ENCODE measurements at regions not wholly inside any gene's neighbourhood (a gene's known extent, or its start where the extent isn't known, plus 50 kb on each side); places are given as distances from the start of the nearest gene placed in this dataset.
A peak's percentile ranks its signal among the peaks of the same experiment; 100 is the strongest.
"Not testable (repeated sequence)": the region's sequence is repeated elsewhere in the genome, so short reads cannot be mapped to it uniquely, and the experiment has no call there.

GRCh38 chr4:77306496-77306895 lies 149.5 kb downstream of the CCNG2 start:
- DNase-seq (ENCODE audit: low read depth) = no peak

DNA sequence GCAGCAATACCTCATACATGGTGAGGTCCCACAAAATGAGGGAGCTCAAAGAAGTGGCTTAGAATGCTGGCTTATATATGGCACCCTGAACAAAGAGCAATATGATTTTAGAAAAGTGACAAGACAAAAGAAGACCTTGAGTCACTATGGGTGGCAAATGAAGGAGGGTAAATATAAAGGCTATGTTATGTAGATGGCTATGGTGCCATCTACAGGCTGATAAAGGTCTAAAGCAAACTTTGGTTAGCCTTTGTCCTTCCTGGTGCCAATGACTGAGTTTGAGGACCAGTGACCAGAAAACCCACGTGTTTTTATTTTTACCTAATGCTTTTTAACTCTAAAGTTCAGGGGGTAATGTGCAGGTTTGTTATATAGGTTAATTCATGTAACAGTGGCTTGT lies 151.8 kb downstream of the CCNG2 start:
- DNase-seq (ENCODE audit: low read depth) = peak; percentile 16

DNA sequence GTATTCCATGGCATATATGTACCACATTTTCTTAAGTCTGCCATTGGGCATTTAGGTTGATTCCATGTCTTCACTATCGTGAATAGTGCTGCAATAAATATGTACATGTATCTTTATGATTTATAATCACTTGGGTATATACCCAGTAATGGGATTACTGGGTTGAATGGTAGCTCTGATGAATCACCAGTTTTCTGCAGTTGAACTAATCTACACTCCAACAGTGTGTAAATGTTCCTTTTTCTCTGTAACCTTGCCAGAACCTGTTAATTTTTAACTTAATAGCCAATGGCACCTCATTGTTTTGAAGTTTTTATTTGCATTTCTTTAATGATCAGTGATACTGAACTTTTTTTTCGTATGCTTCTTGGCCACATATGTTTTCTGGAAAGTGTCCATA lies 152.5 kb downstream of the CCNG2 start:
- DNase-seq (ENCODE audit: low read depth) = no peak

DNA sequence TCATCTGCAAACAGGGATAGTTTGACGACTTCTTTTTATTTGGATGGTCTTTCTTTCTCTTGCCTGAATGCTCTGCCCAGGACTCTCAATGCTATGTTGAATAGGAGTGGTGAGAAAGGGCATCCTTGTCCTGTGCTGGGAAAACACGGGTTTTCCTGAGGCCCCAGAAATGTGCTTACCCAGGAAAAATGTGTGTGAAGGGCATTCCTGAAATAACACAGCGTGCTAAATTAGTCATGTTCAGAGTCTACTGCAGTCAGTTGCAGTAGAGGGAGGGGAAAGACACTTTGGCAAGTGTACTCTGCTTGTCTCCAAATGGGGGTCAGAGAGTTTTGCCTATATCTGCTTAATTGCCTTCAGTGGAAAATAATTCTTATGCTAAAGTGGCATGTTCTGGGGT lies 153.9 kb downstream of the CCNG2 start:
- peak; percentile 3 for DNase-seq (ENCODE audit: low read depth)

- DNase-seq (ENCODE audit: low read depth) = no peak
Observed at GRCh38 chr4:77314697-77315096, 157.7 kb downstream of the CCNG2 start.

- DNase-seq (ENCODE audit: low read depth) = no peak
Observed at GRCh38 chr4:77327151-77327550, 170.1 kb downstream of the CCNG2 start.

DNA sequence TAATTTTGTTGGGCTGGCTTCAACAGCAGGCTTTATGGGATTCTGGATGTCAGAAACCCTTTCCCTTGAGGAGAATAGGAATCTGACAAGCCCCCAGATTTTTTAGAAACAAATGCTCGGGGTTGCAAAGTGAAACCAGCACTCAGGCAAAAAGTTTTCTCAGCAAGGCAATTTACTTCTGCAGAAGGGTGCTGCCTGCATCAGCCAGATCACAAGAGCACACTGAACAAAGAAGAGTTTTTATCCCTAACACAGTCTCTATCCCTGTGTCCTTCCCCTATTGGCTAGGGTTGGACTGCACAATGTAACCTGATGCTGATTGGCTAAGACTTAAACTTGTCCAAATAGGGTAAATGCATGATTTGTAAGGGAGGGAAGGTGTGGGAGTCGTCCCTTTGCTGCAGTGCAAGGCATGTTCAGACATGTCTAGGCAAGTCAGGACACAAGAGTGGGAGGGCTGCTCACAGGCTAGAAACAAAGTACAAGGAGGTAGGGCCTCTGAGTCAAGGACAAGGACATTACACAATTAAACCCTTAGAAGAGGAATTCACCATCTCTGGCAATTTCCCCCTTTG lies 175.8 kb downstream of the CCNG2 start:
- DNase-seq (ENCODE audit: low read depth) = no peak

GRCh38 chr4:77336411-77337142 lies 179.6 kb downstream of the CCNG2 start:
- no peak for DNase-seq (ENCODE audit: low read depth)

DNA sequence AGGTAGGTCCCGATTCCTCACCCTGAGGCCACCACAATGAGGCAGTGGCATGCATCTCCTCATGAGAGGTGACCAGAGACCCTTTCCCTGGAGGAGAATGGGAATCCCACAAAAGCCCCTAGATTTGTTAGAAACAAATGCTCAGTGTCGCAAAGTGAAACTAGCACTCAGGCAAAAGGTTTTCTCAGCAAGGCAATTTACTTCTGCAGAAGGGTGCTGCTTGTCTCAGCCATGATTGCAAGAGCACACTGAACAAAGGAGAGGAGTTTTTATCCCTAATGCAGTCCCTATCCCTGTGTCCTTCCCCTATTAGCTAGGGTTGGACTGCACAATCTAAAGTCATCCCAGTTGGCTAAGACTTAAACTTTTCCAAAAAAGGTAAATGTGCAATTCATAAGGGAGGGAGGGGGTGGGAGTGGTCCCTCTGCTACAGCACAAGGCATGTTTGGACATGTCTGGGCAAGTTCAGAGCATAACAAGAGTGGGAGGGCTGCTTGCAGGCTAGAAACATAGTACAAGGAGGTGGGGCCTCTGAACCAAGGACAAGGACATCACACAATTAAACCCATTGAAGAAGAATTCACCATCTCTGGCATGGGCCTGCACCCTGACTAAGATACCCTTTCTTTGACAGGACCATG lies 185.3 kb downstream of the CCNG2 start:
- DNase-seq (ENCODE audit: low read depth) = no peak

GRCh38 chr4:77344001-77344400 lies 187.0 kb downstream of the CCNG2 start:
- DNase-seq (ENCODE audit: low read depth) = no peak

- no peak for DNase-seq (ENCODE audit: low read depth)
Observed at GRCh38 chr4:77344784-77345183, 187.8 kb downstream of the CCNG2 start.

DNA sequence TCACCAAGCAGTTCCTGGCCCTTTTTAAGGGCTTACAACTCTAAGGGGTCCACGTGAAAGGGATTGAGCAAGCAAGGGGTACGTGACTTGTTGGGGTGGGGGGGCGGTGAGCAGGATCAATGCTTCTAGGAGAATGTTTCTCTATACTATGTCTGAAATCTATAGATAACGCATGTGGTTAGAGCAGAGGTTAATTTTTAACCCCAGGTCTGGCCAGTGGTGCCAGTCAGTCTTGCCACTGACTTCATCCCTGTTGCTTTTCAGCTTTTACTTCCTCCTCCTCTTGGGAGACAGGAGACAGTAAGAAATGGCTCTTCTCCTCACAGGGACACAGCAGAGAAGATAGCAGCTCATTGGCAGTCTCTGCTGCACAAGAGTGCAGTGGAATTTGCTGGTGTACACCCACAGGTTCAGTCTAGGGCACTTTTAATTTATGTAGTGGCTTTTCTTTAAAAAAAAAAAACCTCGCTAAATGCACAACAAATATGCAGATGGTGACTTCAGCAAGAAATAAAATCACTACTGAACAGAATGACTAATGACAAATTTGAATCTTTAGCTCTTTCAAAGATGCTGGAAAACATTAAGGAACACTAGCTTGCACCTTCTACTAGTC lies 190.5 kb downstream of the CCNG2 start:
- DNase-seq (ENCODE audit: low read depth) = no peak

DNA sequence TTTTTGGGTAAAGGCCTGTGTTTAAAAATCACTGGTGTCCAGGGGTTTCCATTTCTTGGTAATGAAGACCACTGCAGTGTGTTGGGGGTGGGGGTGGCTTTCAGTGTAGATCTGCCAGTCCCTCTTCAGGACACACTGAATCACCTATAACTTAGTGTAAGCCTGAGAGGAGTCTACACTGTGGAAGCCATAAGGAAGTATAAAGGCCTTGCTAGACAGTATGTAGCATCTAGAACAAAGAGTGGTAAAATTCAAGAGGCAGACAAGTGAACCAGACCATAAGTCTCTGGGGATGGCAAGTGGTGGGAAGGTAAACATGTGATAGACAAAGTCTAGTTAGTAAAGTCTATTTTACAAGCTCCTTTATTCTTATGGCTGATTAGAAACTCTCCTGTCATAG lies 191.8 kb downstream of the CCNG2 start:
- no peak for DNase-seq (ENCODE audit: low read depth)

DNA sequence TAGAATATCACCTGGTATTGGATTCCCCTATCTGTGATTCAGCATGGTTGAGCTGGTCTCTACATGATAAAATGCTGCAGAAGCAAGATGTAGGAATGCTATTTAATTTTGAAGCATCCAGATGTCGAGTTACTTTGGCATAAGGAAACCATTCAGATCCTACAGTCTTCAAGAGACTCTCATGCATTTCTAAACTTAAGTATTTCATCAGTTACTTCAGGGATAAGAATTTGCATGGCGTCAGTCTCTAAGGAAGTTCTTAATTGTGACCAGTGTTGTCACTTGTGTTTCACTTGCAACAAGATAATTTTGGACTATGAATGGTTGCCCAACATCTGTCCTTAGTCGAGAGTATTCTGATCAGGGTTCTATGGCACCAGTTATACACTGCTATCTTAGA lies 192.4 kb downstream of the CCNG2 start:
- DNase-seq (ENCODE audit: low read depth) = no peak

GRCh38 chr4:77349796-77350195 lies 192.8 kb downstream of the CCNG2 start:
- DNase-seq (ENCODE audit: low read depth) = peak; percentile 32

GRCh38 chr4:77352192-77352591 lies 195.2 kb downstream of the CCNG2 start:
- DNase-seq (ENCODE audit: low read depth) = no peak

DNA sequence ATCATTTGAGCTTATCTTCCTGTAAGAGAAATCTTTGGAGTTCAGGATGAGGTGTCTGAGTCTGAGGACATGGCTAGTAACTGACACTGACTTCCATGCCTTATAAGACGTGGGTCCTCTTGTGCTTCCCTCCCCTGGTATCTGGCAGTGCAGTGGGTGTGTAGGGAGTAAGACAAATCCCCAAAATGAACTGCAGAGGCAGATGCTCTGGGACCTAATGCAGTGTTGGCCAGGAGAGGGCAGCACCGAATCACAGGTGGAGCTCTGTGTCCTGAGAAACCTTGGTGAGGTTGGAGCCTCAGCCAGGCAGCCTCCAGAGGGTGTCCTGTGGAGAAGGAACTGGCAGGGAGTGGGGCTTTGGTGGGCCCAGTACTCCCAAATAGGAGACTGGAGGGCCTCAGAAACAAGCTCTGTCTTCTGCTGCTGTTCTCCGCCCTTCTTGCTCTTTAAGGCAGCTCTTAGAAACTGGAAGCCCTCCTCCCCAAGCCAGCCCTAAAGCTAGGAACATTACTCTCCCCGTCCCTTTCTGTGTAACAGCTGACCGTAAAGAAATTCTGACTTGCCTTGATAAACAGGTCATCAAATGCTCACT lies 196.8 kb downstream of the CCNG2 start:
- DNase-seq (ENCODE audit: low read depth) = not testable (repeated sequence)

GRCh38 chr4:77354550-77354949 lies 197.5 kb downstream of the CCNG2 start:
- no peak for DNase-seq (ENCODE audit: low read depth)

GRCh38 chr4:77355731-77356130 lies 198.7 kb downstream of the CCNG2 start:
- no peak for DNase-seq (ENCODE audit: low read depth)

DNA sequence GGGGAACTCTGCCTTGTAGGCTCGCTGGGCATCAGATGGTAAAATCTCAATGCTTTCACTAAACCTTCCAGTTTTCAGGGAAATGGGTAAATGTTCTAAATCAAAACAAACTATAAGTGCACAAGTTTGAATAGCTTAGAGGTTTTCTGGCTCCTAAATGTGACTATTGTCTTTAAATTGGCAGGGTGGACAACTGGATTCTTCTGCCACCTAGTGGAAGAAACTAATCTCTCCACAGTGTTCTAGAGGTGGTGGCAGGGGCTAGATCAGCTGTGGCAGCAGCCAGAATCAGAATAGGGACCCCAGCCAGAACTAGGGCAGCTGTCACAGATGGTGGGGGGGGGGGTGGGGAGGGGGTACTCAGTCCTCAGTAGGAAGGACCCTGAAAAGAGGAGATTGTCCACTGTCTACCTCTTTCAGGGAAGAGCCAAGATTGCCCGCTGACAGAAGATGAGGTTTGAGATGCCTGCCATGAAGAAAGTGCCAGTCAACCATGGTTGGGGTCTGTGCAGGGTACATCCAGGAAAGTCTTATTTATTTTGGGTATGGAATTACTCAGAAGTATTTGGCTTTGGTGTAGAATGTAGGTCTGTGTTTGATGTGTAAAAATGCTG lies 201.4 kb downstream of the CCNG2 start:
- peak; percentile 18 for DNase-seq (ENCODE audit: low read depth)

DNA sequence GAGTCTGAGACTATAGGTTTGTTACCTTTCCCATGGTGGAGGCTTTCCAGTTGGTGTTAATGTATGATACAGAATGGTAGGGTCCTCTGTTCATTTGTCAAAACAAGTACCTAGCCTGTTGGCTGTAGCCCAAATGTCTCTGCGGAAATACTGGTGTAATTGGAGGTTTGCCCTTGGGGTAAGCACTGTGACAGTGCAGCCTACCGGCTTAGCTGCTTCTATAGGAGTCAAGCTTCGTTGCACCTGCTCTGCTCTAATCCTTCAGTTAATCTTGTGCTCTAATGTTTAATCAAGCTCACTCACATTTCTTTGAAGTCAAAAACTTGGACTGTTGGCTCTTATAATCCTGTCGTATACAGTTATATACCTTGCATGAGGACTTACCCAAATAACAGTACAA lies 203.4 kb downstream of the CCNG2 start:
- DNase-seq (ENCODE audit: low read depth) = no peak

DNA sequence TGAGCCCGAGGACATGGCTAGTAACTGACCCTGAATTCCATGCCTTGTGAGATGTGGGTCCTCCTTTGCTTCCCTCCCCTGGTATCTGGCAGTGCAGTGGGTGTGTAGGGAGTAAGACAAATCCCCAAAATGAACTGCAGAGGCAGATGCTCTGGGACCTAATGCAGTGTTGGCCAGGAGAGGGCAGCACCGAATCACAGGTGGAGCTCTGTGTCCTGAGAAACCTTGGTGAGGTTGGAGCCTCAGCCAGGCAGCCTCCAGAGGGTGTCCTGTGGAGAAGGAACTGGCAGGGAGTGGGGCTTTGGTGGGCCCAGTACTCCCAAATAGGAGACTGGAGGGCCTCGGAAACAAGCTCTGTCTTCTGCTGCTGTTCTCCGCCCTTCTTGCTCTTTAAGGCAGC lies 209.9 kb downstream of the CCNG2 start:
- DNase-seq (ENCODE audit: low read depth) = not testable (repeated sequence)
